Astrocyte of the spinal cord (primary cell): ENCODE measurements at regions not wholly inside any gene's neighbourhood (a gene's known extent, or its start where the extent isn't known, plus 50 kb on each side); places are given as distances from the start of the nearest gene placed in this dataset.

ENCODE experiments used
- DNase-seq: peaks from one replicate; pipeline ENCODE4 v3.0.0; 2011; ENCODE audit warnings: low read depth, low spot score
- H3K4me3 ChIP-seq: 2 replicates; pipeline ENCODE4 v1.5.1; 2011; ENCODE audit warnings: low read depth, mild to moderate bottlenecking, low read length, moderate library complexity
- CTCF ChIP-seq: IDR thresholded peaks from 2 replicates; pipeline ENCODE4 v1.5.1; 2012; ENCODE audit warnings: low read depth, mild to moderate bottlenecking, low read length, inconsistent platforms
- in situ Hi-C: cut with HindIII; loops from 2 replicates; pipeline ENCODE4 v1.10.0; 2017; ENCODE audit warnings: low sequenced_read_pairs

GRCh38 chr6:104170401-104170800 is 689.3 kb downstream of the HACE1 start:
- H3K4me3 ChIP-seq = no peak overlapping the region
- TF ChIP-seq CTCF = no peak
- in situ Hi-C loops = no loop called here
- DNase-seq = no peak

- no peak for DNase-seq
- TF ChIP-seq CTCF = no peak
- in situ Hi-C loops = no loop called here
- no peak overlapping the region for H3K4me3 ChIP-seq
These were observed 693.6 kb downstream of the HACE1 start for GRCh38 chr6:104166055-104166668.

- in situ Hi-C loops = no loop called here
- no peak overlapping the region for H3K4me3 ChIP-seq
- TF ChIP-seq CTCF = no peak
- DNase-seq = peak; percentile 68
These were observed 697.6 kb downstream of the HACE1 start for GRCh38 chr6:104162036-104162669.

- in situ Hi-C loops = no loop called here
- DNase-seq = no peak
- TF ChIP-seq CTCF = no peak
- no peak overlapping the region for H3K4me3 ChIP-seq
These were observed 700.6 kb downstream of the HACE1 start for GRCh38 chr6:104159045-104159618.

GRCh38 chr6:104143757-104144156 is 716.0 kb downstream of the HACE1 start:
- H3K4me3 ChIP-seq = no peak overlapping the region
- in situ Hi-C loops = no loop called here
- TF ChIP-seq CTCF = no peak
- no peak for DNase-seq

- in situ Hi-C loops = no loop called here
- TF ChIP-seq CTCF = no peak
- no peak for DNase-seq
- H3K4me3 ChIP-seq = no peak overlapping the region
These were observed 724.8 kb downstream of the HACE1 start for GRCh38 chr6:104134876-104135275.
